DOHH2 (cell line): ENCODE measurements at regions not wholly inside any gene's neighbourhood (a gene's known extent, or its start where the extent isn't known, plus 50 kb on each side); places are given as distances from the start of the nearest gene placed in this dataset.

Source experiments
- CTCF ChIP-seq: fragments of 200-600 bp; sonication (generic); IDR thresholded peaks from one replicate; pipeline ENCODE4 v1.5.1; 2014; ENCODE audit warnings: antibody characterized with exemption, mild to moderate bottlenecking, low read depth, low read length; ENCODE audit not compliant: poor library complexity, severe bottlenecking
- EZH2phosphoT487 ChIP-seq: fragments of 200-600 bp; sonication (generic); IDR thresholded peaks from 2 replicates; pipeline ENCODE4 v1.6.1; 2017; ENCODE audit warnings: borderline replicate concordance, mild to moderate bottlenecking, antibody characterized with exemption, low read length, moderate library complexity, mixed read lengths

GRCh38 chr4:35975617-35976355 lies 268.5 kb downstream of the ARAP2 start:
- TF ChIP-seq CTCF: no peak
- TF ChIP-seq EZH2phosphoT487: no peak
